Prostate gland (tissue), 2 donors: ENCODE measurements at regions not wholly inside any gene's neighbourhood (a gene's known extent, or its start where the extent isn't known, plus 50 kb on each side); places are given as distances from the start of the nearest gene placed in this dataset.
"Not testable (repeated sequence)": the region's sequence is repeated elsewhere in the genome, so short reads cannot be mapped to it uniquely, and the experiment has no call there.

Experiments used
- DNase-seq: peaks from one replicate; pipeline ENCODE4 v3.0.0-alpha.2; 2019; ENCODE audit warnings: low spot score
- H3K27ac ChIP-seq, 2 donors: fragments of 200-600 bp; sonication (generic); 2 replicates each; pipeline ENCODE4 v1.5.1; 2017 to 2019
- H3K27me3 ChIP-seq: fragments of 200-600 bp; sonication (generic); replicated peaks from 2 replicates; pipeline ENCODE4 v1.5.1; 2019; ENCODE audit not compliant: insufficient read depth
- H3K36me3 ChIP-seq, 2 donors: fragments of 200-600 bp; sonication (generic); 1 replicate in 1 of 2; 2 replicates in 1 of 2; pipeline versions ENCODE4 v1.5.1 to v1.8.1; 2017 to 2019
- H3K4me1 ChIP-seq: fragments of 200-600 bp; sonication (generic); replicated peaks from 2 replicates; pipeline ENCODE4 v1.5.1; 2019
- H3K4me3 ChIP-seq, 2 donors: fragments of 200-600 bp; sonication (generic); 2 replicates each; pipeline ENCODE4 v1.5.1; 2017 to 2019
- H3K9me3 ChIP-seq: fragments of 200-600 bp; sonication (generic); 2 replicates; pipeline ENCODE4 v1.5.1; 2017
- POLR2A ChIP-seq: fragments of 450-650 bp; IDR thresholded peaks from one replicate; pipeline ENCODE4 v1.6.1; 2016; ENCODE audit warnings: antibody characterized with exemption, mild to moderate bottlenecking
- POLR2AphosphoS5 ChIP-seq: sonication (generic); formaldehyde crosslinking; IDR thresholded peaks from one replicate; pipeline ENCODE4 v1.6.1; 2017; ENCODE audit warnings: antibody characterized with exemption
- WGBS: methylation state at CpG from one replicate; pipeline ENCODE4 v1.1.5; 2018; 5-methylcytosine and 5-hydroxymethylcytosine counted together
- intact Hi-C: fragments of 100-400 bp; cut with DNase I; formaldehyde crosslinking; loops from one replicate; pipeline ENCODE4 v1.14.2; 2022
- TF ChIP-seq, protein P1 (sequence below), 4 experiments: fragments of 200-600 bp in 2 of 4; fragments of 450-650 bp in 2 of 4; sonication (generic) in 2 of 4; IDR thresholded peaks; 1 replicate in 3 of 4; 2 replicates in 1 of 4; pipeline ENCODE4 v1.5.1; 2016 to 2019; ENCODE audit warnings: antibody characterized with exemption in 4 of 4, mild to moderate bottlenecking in 2 of 4, moderate library complexity in 2 of 4

DNA sequence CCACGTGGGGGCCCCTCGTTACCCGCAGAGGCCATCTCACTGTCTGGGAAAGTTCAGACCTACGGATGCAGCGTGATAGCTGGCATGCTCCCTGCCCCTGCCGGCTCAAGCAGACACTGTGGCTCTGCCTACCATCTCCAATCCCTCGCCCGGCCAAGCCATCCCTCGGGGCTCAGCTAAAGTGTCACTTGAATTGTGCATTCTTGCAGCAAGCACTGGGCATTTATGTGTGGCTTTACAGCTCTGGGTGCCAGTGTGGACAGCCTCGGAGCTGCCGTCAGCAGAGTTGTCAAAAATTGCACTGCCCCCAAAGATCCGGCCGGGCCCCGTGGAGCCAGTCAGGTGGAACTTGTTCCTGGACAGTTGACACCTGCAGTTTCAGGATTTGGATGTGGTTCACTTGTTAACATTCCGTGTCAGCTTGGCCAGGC, 75.0 kb upstream of the FGF3 start:
- H3K4me3 ChIP-seq, result no peak overlapping the region
- no peaks in the 10 kb centered on the region for H3K36me3 ChIP-seq
- TF ChIP-seq, protein P1, sequence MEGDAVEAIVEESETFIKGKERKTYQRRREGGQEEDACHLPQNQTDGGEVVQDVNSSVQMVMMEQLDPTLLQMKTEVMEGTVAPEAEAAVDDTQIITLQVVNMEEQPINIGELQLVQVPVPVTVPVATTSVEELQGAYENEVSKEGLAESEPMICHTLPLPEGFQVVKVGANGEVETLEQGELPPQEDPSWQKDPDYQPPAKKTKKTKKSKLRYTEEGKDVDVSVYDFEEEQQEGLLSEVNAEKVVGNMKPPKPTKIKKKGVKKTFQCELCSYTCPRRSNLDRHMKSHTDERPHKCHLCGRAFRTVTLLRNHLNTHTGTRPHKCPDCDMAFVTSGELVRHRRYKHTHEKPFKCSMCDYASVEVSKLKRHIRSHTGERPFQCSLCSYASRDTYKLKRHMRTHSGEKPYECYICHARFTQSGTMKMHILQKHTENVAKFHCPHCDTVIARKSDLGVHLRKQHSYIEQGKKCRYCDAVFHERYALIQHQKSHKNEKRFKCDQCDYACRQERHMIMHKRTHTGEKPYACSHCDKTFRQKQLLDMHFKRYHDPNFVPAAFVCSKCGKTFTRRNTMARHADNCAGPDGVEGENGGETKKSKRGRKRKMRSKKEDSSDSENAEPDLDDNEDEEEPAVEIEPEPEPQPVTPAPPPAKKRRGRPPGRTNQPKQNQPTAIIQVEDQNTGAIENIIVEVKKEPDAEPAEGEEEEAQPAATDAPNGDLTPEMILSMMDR (IDR thresholded peaks at IDR 0.05), result no peak
- TF ChIP-seq POLR2A (no peak), POLR2AphosphoS5 (no peak)
- intact Hi-C loops, result no loop called here
- no peaks in the 10 kb centered on the region for H3K4me1 ChIP-seq
- no peak overlapping the region for H3K27ac ChIP-seq
- H3K9me3 ChIP-seq, result no peaks in the 10 kb centered on the region
- no peak for DNase-seq
- H3K27me3 ChIP-seq, result no peaks in the 10 kb centered on the region
- WGBS, result 83% methylated on average over 15 of the region's 15 CpGs

DNA sequence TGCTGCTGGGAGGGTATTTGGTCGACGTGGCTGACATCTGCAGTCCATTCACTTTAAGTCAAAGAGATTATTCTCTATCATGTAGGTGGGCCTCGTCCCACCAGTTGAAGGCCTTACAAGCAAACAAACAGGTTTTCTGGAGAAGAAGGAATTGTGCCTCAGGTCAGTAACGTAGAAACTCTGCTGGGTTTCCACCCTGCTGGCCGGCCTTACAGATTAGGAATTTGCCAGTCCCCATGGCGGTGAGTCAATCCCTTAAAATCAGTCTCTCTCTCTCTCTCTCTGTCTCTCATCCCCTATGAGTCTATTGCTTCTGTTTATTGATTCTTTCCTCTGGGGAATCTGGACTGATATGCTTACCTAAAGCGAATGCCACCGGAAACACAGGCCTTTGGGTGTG, 75.4 kb upstream of the FGF3 start:
- H3K4me3 ChIP-seq, result no peak overlapping the region
- WGBS, result 83% methylated on average over 8 of the region's 8 CpGs
- H3K36me3 ChIP-seq, result no peaks in the 10 kb centered on the region
- H3K9me3 ChIP-seq, result no peaks in the 10 kb centered on the region
- DNase-seq, result no peak
- H3K27ac ChIP-seq, result no peak overlapping the region
- TF ChIP-seq POLR2AphosphoS5, result no peak
- TF ChIP-seq, protein P1 (IDR thresholded peaks at IDR 0.05), result no peak
- TF ChIP-seq POLR2A, result no peak
- H3K27me3 ChIP-seq, result no peaks in the 10 kb centered on the region
- intact Hi-C loops, result no loop called here
- no peaks in the 10 kb centered on the region for H3K4me1 ChIP-seq

DNA sequence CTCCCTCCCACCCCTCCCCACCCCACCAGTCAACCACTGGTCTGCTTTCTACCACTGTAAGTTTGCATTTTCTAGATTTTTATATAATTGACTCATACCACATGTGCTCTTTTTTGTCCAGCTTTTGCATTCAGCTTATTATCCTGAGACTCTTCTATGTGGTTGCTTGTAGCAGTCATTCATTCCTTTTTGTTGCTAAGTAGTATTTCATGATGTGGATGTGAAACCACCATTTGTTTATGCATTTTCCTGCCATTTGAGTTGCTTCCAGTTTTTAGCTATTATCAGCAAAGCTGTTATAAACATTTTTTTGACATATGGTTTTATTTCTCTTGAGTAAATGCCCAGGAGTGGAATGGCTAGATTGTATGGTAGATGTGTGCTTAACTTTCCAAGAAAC, 77.0 kb upstream of the FGF3 start:
- Histone ChIP-seq H3K27ac (no peak overlapping the region), H3K4me3 (no peak overlapping the region), H3K4me1 (no peaks in the 10 kb centered on the region), H3K36me3 (no peaks in the 10 kb centered on the region), H3K27me3 (no peaks in the 10 kb centered on the region), H3K9me3 (no peaks in the 10 kb centered on the region)
- TF ChIP-seq POLR2AphosphoS5, result no peak
- DNase-seq, result no peak
- intact Hi-C loops, result no loop called here

DNA sequence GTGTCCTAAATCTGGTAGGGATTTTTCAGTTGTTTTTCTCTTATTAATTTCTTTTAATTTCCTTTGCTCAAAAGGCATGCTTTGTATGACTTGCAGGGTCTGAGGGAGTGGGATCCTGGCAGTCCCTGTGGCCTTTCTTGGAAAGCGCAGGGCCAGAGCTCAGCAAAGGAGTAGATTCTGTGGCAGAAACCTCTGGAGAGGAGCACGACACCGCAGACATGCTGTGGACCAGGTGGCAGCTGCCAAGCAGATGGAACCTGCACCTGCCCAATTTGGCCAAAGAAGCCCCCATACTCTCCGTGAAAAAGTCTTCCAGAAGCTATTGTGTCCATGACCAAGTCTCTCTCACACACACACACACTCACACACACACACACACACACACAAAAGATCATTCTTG, 78.9 kb upstream of the FGF3 start:
- Histone ChIP-seq H3K4me3 (no peak overlapping the region), H3K4me1 (no peaks in the 10 kb centered on the region), H3K27me3 (no peaks in the 10 kb centered on the region), H3K36me3 (no peaks in the 10 kb centered on the region), H3K9me3 (no peaks in the 10 kb centered on the region), H3K27ac (no peak overlapping the region)
- WGBS, result 74% methylated on average over 4 of the region's 4 CpGs
- TF ChIP-seq POLR2A, result no peak
- no peak for TF ChIP-seq POLR2AphosphoS5
- TF ChIP-seq, protein P1 (IDR thresholded peaks at IDR 0.05), result no peak
- intact Hi-C loops, result no loop called here
- DNase-seq, result no peak

DNA sequence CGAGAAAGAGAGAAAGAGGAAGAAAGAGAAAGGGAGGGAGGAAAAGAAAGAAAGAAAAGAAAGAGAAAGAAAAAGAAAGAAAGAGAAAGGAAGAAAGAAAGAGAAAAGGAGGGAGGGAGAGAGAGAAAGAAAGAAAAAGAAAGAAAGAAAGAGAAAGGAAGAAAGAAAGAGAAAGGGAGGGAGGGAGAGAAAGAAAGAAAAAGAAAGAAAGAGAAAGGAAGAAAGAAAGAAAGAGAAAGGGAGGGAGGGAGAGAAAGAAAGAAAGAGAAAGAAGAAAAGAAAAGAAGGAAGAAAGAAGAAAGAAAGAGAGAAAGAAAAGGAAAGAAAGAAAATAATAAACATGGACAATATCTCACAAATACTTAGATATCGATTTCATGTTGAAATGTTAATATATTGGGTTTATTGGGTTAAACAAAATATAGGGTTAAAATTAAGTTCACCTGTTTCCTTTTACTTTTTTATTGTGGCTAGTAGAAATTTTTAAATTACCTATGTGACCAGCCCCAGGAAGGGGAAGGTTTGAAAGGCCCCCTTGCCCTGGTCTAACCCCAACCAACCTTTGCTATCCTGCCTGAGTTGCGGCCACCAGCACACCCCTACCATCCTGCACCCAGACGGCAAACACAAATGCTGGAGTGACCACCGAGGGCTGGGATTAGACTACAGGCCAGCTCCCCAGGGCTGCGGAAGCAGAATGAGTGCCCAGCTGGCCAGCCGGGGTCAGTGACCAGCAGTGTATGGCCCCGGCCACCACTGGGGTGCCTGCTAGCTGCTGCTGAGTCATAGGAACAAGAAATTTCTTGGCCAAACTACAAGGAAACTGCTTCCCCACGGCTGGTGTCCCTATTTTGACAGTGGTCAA, 81.0 kb upstream of the FGF3 start:
- intact Hi-C loops, result no loop called here
- WGBS, result 68% methylated on average over 6 of the region's 9 CpGs
- H3K9me3 ChIP-seq, result no peaks in the 10 kb centered on the region
- H3K27ac ChIP-seq, result no peak overlapping the region
- TF ChIP-seq, protein P1 (IDR thresholded peaks at IDR 0.05), result no peak
- TF ChIP-seq POLR2AphosphoS5 (no peak), POLR2A (no peak)
- H3K4me1 ChIP-seq, result no peaks in the 10 kb centered on the region
- H3K36me3 ChIP-seq, result no peaks in the 10 kb centered on the region
- DNase-seq, result no peak
- no peaks in the 10 kb centered on the region for H3K27me3 ChIP-seq
- H3K4me3 ChIP-seq, result no peak overlapping the region

DNA sequence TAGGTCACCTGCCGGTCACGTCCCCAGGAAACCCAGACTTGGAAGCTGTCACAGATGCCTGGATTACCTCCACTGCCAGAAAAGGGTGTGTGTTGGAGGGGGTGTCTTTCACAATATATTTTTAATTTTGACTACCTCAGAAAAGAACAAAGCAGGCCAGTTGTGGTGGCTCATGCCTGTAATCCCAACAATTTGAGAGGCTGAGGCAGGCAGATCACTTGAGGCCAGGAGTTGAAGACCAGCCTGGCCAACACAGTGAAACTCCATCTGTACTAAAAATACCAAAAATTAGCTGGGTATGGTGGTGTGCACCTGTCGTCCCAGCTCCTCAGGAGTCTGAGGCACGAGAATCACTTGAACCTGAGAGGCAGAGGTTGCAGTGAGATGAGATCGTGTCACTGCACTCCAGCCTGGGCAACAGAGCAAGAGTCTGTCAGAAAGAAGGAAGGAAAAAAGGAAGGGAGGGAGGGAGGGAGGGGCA, 81.6 kb upstream of the FGF3 start:
- H3K27me3 ChIP-seq, H3K36me3 ChIP-seq, H3K4me3 ChIP-seq, H3K4me1 ChIP-seq, H3K27ac ChIP-seq, DNase-seq, intact Hi-C loops, H3K9me3 ChIP-seq: not testable (repeated sequence)
- WGBS, result 60% methylated on average over 5 of the region's 5 CpGs
